IMR-90 (cell line): ENCODE measurements at regions not wholly inside any gene's neighbourhood (a gene's known extent, or its start where the extent isn't known, plus 50 kb on each side); places are given as distances from the start of the nearest gene placed in this dataset.

ENCODE experiments used
- ATAC-seq: fragments of 200-7000 bp; cut with Tn5 transposase; 2 replicates; pipeline ENCODE4 v1.9.1; 2020; ENCODE audit warnings: low read depth, mild to moderate bottlenecking, moderate library complexity
- BruUV-seq: library from RNA; stranded (reverse); fragments of 400-500 nt; replicated peaks from 2 replicates; lab custom pipeline; 2021; lab: Mats Ljungman, UMichigan
- CTCF ChIA-PET: fragments of 300-600 bp; formaldehyde crosslinking; extraction: SDS; loops from one replicate; lab custom pipeline; 2021; ENCODE audit warnings: antibody characterized with exemption; lab: Yijun Ruan, JAX
- POLR2A ChIA-PET: fragments of 300-600 bp; sonication (Branson Sonifier 250); formaldehyde crosslinking; loops from one replicate; lab custom pipeline; 2022; ENCODE audit warnings: antibody characterized with exemption; ENCODE audit not compliant: unreplicated experiment; lab: Charles Lee
- DNase-seq: peaks from one replicate; pipeline ENCODE4 v3.0.0; 2013
- H2AFZ ChIP-seq: replicated peaks from 2 replicates; pipeline ENCODE3; 2013; ENCODE audit warnings: low read length, mild to moderate bottlenecking; ENCODE audit not compliant: poor library complexity
- H2AK5ac ChIP-seq: 2 replicates; pipeline ENCODE4 v1.6.1; 2013; ENCODE audit warnings: low read depth, low read length, inconsistent platforms
- H2AK9ac ChIP-seq: replicated peaks from 2 replicates; pipeline ENCODE3; 2013; ENCODE audit warnings: mild to moderate bottlenecking, low read depth, low read length, moderate library complexity; ENCODE audit not compliant: poor library complexity
- H2BK120ac ChIP-seq: 2 replicates; pipeline ENCODE4 v1.6.1; 2013; ENCODE audit warnings: low read depth, low read length, inconsistent platforms
- H2BK15ac ChIP-seq: 3 replicates; pipeline ENCODE4 v1.6.1; 2013; ENCODE audit warnings: low read depth, low read length, inconsistent platforms
- H2BK20ac ChIP-seq: 2 replicates; pipeline ENCODE4 v1.6.1; 2013; ENCODE audit warnings: low read depth, mild to moderate bottlenecking, inconsistent platforms, low read length, moderate library complexity
- H2BK5ac ChIP-seq: 2 replicates; pipeline ENCODE4 v1.6.1; 2013; ENCODE audit warnings: mild to moderate bottlenecking, low read depth, low read length, inconsistent platforms; ENCODE audit not compliant: poor library complexity, severe bottlenecking
- H3K14ac ChIP-seq: replicated peaks from 2 replicates; pipeline ENCODE4 v1.6.1; 2013; ENCODE audit warnings: low read depth, low read length, inconsistent platforms
- H3K18ac ChIP-seq: 2 replicates; pipeline ENCODE4 v1.6.1; 2013; ENCODE audit warnings: low read depth, low read length, control low read depth
- H3K23ac ChIP-seq: 2 replicates; pipeline ENCODE4 v1.6.1; 2013; ENCODE audit warnings: low read depth, low read length, inconsistent platforms
- H3K27ac ChIP-seq: 2 replicates; pipeline ENCODE4 v1.5.1; 2013; ENCODE audit warnings: mild to moderate bottlenecking, control low read depth, low read length; ENCODE audit not compliant: insufficient read depth
- H3K27me3 ChIP-seq: 2 replicates; pipeline ENCODE4 v1.6.1; 2013; ENCODE audit warnings: low read length; ENCODE audit not compliant: control insufficient read depth, insufficient read depth
- H3K36me3 ChIP-seq: 2 replicates; pipeline ENCODE4 v1.6.1; 2013; ENCODE audit warnings: low read length, mixed read lengths; ENCODE audit not compliant: control insufficient read depth, insufficient read depth
- H3K4ac ChIP-seq: 2 replicates; pipeline ENCODE4 v1.6.1; 2013; ENCODE audit warnings: low read depth, low read length, inconsistent platforms
- H3K4me1 ChIP-seq: 2 replicates; pipeline ENCODE4 v1.6.1; 2013; ENCODE audit warnings: low read length, mixed read lengths; ENCODE audit not compliant: control insufficient read depth, insufficient read depth
- H3K4me2 ChIP-seq: 2 replicates; pipeline ENCODE4 v1.6.1; 2013; ENCODE audit warnings: low read depth, mild to moderate bottlenecking, control low read depth, low read length, moderate library complexity
- H3K4me3 ChIP-seq: 2 replicates; pipeline ENCODE4 v1.5.1; 2013; ENCODE audit warnings: low read depth, mild to moderate bottlenecking, control low read depth, low read length, moderate library complexity; ENCODE audit not compliant: insufficient read depth
- H3K56ac ChIP-seq: 2 replicates; pipeline ENCODE4 v1.6.1; 2013; ENCODE audit warnings: low read length, inconsistent platforms; ENCODE audit not compliant: insufficient read depth; ENCODE audit errors: extremely low read depth
- H3K79me1 ChIP-seq, 2 experiments: 2 replicates each; pipeline ENCODE4 v1.6.1; 2013; ENCODE audit warnings: low read length in 2 of 2, inconsistent platforms in 1 of 2, low read depth in 1 of 2
- H3K9ac ChIP-seq: 2 replicates; pipeline ENCODE4 v1.6.1; 2013; ENCODE audit warnings: low read depth, low read length, control low read depth
- H3K9me1 ChIP-seq: 2 replicates; pipeline ENCODE4 v1.6.1; 2013; ENCODE audit warnings: low read length, inconsistent platforms; ENCODE audit not compliant: insufficient read depth
- H3K9me3 ChIP-seq: 2 replicates; pipeline ENCODE4 v1.6.1; 2013; ENCODE audit warnings: low read length; ENCODE audit not compliant: control insufficient read depth, insufficient read depth
- H4K20me1 ChIP-seq: 2 replicates; pipeline ENCODE4 v1.6.1; 2013; ENCODE audit warnings: low read length, inconsistent platforms; ENCODE audit not compliant: insufficient read depth
- H4K5ac ChIP-seq: 2 replicates; pipeline ENCODE4 v1.6.1; 2013; ENCODE audit warnings: mild to moderate bottlenecking, low read depth, low read length, control low read depth
- H4K8ac ChIP-seq, 2 experiments: 2 replicates each; pipeline ENCODE4 v1.6.1; 2013; ENCODE audit warnings: low read depth in 2 of 2, low read length in 2 of 2, control low read depth in 1 of 2, inconsistent platforms in 1 of 2
- H4K91ac ChIP-seq: 2 replicates; pipeline ENCODE4 v1.6.1; 2013; ENCODE audit warnings: low read depth, low read length, inconsistent platforms; ENCODE audit not compliant: insufficient read depth
- BHLHE40 ChIP-seq: fragments of 150-350 bp; IDR thresholded peaks from 2 replicates; pipeline ENCODE4 v1.6.1; 2016; ENCODE audit warnings: mild to moderate bottlenecking, low read depth, low read length
- CEBPB ChIP-seq: IDR thresholded peaks from 2 replicates; pipeline ENCODE4 v1.6.1; 2012; ENCODE audit warnings: low read depth, low read length, improper control_type of control experiment
- CHD1 ChIP-seq: IDR thresholded peaks from 2 replicates; pipeline ENCODE4 v1.6.1; 2012; ENCODE audit warnings: low read depth, low read length, improper control_type of control experiment
- CTCF ChIP-seq: conservative IDR thresholded peaks from 2 replicates; pipeline ENCODE4 v1.5.1; 2012; ENCODE audit warnings: mild to moderate bottlenecking, low read depth, low read length, improper control_type of control experiment
- ELK1 ChIP-seq: fragments of 150-350 bp; IDR thresholded peaks from 2 replicates; pipeline ENCODE4 v1.6.1; 2016; ENCODE audit warnings: low read depth, mild to moderate bottlenecking, low read length, moderate library complexity, borderline replicate concordance
- FOS ChIP-seq: fragments of 150-350 bp; IDR thresholded peaks from 2 replicates; pipeline ENCODE4 v1.6.1; 2016; ENCODE audit warnings: low read depth, low read length
- MAFK ChIP-seq: IDR thresholded peaks from 2 replicates; pipeline ENCODE4 v1.6.1; 2012; ENCODE audit warnings: low read depth, low read length, improper control_type of control experiment
- MAZ ChIP-seq: IDR thresholded peaks from 2 replicates; pipeline ENCODE4 v1.6.1; 2012; ENCODE audit warnings: low read depth, mild to moderate bottlenecking, low read length, improper control_type of control experiment, moderate library complexity, borderline replicate concordance
- MXI1 ChIP-seq: IDR thresholded peaks from 2 replicates; pipeline ENCODE4 v1.6.1; 2012; ENCODE audit warnings: low read depth, mild to moderate bottlenecking, low read length, moderate library complexity, borderline replicate concordance
- NFE2L2 ChIP-seq: fragments of 150-350 bp; IDR thresholded peaks from 2 replicates; pipeline ENCODE4 v1.6.1; 2016; ENCODE audit warnings: low read depth, mild to moderate bottlenecking, low read length
- POLR2A ChIP-seq: IDR thresholded peaks from 2 replicates; pipeline ENCODE4 v1.6.1; 2012; ENCODE audit warnings: mild to moderate bottlenecking, low read depth, low read length
- RAD21 ChIP-seq: IDR thresholded peaks from 2 replicates; pipeline ENCODE4 v1.6.1; 2012; ENCODE audit warnings: low read length, improper control_type of control experiment
- RCOR1 ChIP-seq: IDR thresholded peaks from 2 replicates; pipeline ENCODE4 v1.6.1; 2012; ENCODE audit warnings: mild to moderate bottlenecking, low read length, improper control_type of control experiment; ENCODE audit not compliant: insufficient replicate concordance
- RFX5 ChIP-seq: IDR thresholded peaks from 2 replicates; pipeline ENCODE4 v1.8.0; 2012; ENCODE audit warnings: low read depth, mild to moderate bottlenecking, low read length, moderate library complexity
- SMC3 ChIP-seq: fragments of 150-350 bp; IDR thresholded peaks from 2 replicates; pipeline ENCODE4 v1.6.1; 2016; ENCODE audit warnings: low read depth, mild to moderate bottlenecking, antibody characterized with exemption, low read length, moderate library complexity
- USF2 ChIP-seq: fragments of 150-350 bp; IDR thresholded peaks from 2 replicates; pipeline ENCODE4 v1.6.1; 2017; ENCODE audit warnings: mild to moderate bottlenecking, antibody characterized with exemption, low read length, low read depth
- WGBS, 2 experiments: methylation state at CpG; one replicate each; pipeline versions ENCODE4 v1.1.5 to v1.1.7; 2013; ENCODE audit warnings: missing lambda C conversion rate in 2 of 2; ENCODE audit not compliant: insufficient read length in 1 of 2; ENCODE audit errors: extremely low coverage in 2 of 2; 5-methylcytosine and 5-hydroxymethylcytosine counted together
- dilution Hi-C: fragments of 300-500 bp; cut with HindIII; formaldehyde crosslinking; loops from one replicate; pipeline ENCODE4 v1.14.3; 2018; ENCODE audit warnings: low sequenced_read_pairs; ENCODE audit not compliant: unreplicated experiment
- in situ Hi-C: fragments of 300-500 bp; cut with MboI; formaldehyde crosslinking; loops from 3 replicates; pipeline ENCODE4 v1.14.3; 2019; ENCODE audit warnings: low sequenced_read_pairs, inconsistent platforms, mixed read lengths
- intact Hi-C: fragments of 100-400 bp; cut with micrococcal nuclease; formaldehyde crosslinking; loops from 2 replicates; pipeline ENCODE4 v1.10.0; 2022

GRCh38 chr3:127110982-127111693 is 81.8 kb upstream of the PRR23E start:
- dilution Hi-C loops (no loop called here), in situ Hi-C loops (no loop called here), intact Hi-C loops (no loop called here)
- H3K9ac ChIP-seq = no peak overlapping the region
- H2BK20ac ChIP-seq = no peak overlapping the region
- H3K79me1 ChIP-seq = no peaks in the 10 kb centered on the region
- H3K4me1 ChIP-seq = no peaks in the 10 kb centered on the region
- no peak overlapping the region for H4K91ac ChIP-seq
- no peak overlapping the region for H4K5ac ChIP-seq
- no peak overlapping the region for H3K14ac ChIP-seq
- no peak overlapping the region for H3K18ac ChIP-seq
- H3K36me3 ChIP-seq = no peaks in the 10 kb centered on the region
- no peak overlapping the region for H3K56ac ChIP-seq
- H3K9me1 ChIP-seq = no peaks in the 10 kb centered on the region
- H3K27me3 ChIP-seq = peaks cover 5% of the 10 kb centered on the region; the same call in 1 of the 2 replicates
- DNase-seq (no peak), ATAC-seq (no peak)
- no peak overlapping the region for H2AFZ ChIP-seq
- H4K8ac ChIP-seq = no peak overlapping the region
- BruUV-seq = no TSS peak
- no peak overlapping the region for H2AK5ac ChIP-seq
- H3K4ac ChIP-seq = no peak overlapping the region
- no peak overlapping the region for H2BK5ac ChIP-seq
- no peaks in the 10 kb centered on the region for H4K20me1 ChIP-seq
- no peak overlapping the region for H3K23ac ChIP-seq
- H2AK9ac ChIP-seq = no peak overlapping the region
- no peak overlapping the region for H3K27ac ChIP-seq
- H3K4me3 ChIP-seq = no peak overlapping the region
- 14% methylated on average over 1 of the region's 3 CpGs; no CpG with 5 or more reads in 1 of the 2 experiments for WGBS, 2 experiments
- no peak overlapping the region for H2BK15ac ChIP-seq
- peaks cover 5% of the 10 kb centered on the region for H3K9me3 ChIP-seq
- POLR2A ChIA-PET = no interaction called here
- no peak for TF ChIP-seq NFE2L2
- TF ChIP-seq RFX5 = no peak
- no peak for TF ChIP-seq USF2
- TF ChIP-seq RAD21 = no peak
- TF ChIP-seq BHLHE40 = no peak
- no peak for TF ChIP-seq CEBPB
- no peak for TF ChIP-seq RCOR1
- no peak for TF ChIP-seq MAZ
- no peak for TF ChIP-seq MAFK
- TF ChIP-seq POLR2A = no peak
- no peak for TF ChIP-seq MXI1
- no peak for TF ChIP-seq FOS
- TF ChIP-seq SMC3 = no peak
- no peak for TF ChIP-seq CTCF
- TF ChIP-seq ELK1 = no peak
- no peak for TF ChIP-seq CHD1
- H2BK120ac ChIP-seq = no peak overlapping the region
- no peak overlapping the region for H3K4me2 ChIP-seq
- CTCF ChIA-PET = no interaction called here
